Stimulated activated CD8-positive, alpha-beta memory T cell treated with anti-CD3 and anti-CD28 coated beads, Interleukin-4, amount 100 ng/mL, for 1 hour (primary cell): ENCODE measurements at regions not wholly inside any gene's neighbourhood (a gene's known extent, or its start where the extent isn't known, plus 50 kb on each side); places are given as distances from the start of the nearest gene placed in this dataset.
A peak's percentile ranks its signal among the peaks of the same experiment; 100 is the strongest.
"Not testable (repeated sequence)": the region's sequence is repeated elsewhere in the genome, so short reads cannot be mapped to it uniquely, and the experiment has no call there.

Experiments used
- DNase-seq, 2 donors: peaks; one replicate each; pipeline ENCODE4 v3.0.0-alpha.2; 2020; ENCODE audit warnings: low read depth in 2 of 2, low spot score in 1 of 2

DNA sequence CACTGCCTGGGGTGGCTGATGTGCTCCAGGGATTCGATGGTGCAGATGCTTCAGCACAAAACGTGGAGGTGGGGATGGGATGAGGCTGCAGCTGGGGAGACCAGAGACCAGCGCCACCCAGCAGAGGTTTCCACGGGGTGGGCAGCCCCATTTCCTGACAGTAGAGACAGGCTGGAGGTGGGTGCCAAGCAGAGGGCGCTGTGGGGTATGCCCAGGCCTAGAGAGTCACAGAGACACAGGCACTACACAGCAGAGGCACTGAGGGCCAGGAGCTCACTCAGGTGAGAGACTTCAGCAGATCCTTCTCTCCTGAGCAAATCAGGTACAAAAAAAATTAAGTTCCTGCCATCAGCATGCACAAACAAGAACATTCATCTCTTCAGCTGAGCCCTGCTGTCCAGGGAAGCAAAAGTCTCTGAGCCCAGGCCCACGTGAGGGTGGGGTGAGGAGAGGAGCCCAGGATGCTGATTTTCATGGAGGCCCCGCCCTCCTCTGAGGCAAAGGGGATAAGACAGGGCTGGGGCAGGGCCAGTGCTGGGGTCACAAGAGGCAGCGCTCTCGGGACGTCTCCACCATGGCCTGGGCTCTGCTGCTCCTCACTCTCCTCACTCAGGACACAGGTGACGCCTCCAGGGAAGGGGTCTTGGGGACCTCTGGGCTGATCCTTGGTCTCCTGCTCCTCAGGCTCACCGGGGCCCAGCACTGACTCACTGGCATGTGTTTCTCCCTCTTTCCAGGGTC lies 53.1 kb downstream of the GGTLC2 start:
- DNase-seq: no peak

DNA sequence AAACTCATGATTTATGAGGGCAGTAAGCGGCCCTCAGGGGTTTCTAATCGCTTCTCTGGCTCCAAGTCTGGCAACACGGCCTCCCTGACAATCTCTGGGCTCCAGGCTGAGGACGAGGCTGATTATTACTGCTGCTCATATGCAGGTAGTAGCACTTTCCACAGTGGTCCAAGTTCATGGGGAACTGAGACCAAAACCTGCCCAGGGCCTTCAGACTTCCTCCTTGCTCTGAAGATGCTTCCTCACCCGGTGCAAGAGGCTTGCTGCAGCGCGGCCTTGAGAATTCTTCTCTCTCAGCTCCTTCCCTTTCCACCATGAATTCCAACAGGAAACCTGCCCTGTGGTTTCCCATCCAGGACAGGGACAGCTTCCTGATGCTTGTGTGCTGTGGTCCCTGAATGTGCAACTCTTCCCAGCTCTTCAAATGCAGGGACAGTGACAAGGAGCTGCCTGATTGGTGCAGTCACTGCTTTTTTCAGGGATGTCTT lies 53.9 kb downstream of the GGTLC2 start:
- no peak for DNase-seq

DNA sequence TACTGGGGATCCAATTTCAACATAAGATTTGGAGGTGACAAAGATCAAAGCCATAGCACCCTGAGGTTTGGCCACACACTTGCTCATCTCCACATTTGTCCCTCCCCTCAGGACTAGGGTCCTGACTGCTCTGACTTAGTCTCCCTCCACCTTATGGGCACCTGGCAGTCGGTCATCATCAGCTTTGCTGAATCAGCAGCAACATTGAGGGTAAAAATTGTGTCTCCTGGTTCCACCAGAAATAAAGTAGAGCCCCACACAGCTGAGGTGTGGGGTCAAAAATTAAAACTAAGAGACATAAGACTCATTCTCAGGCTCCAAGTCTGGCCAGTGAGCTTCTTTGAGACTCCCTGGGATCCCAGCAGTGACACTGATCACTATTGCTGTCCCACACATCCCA lies 56.2 kb downstream of the GGTLC2 start:
- DNase-seq: no peak

DNA sequence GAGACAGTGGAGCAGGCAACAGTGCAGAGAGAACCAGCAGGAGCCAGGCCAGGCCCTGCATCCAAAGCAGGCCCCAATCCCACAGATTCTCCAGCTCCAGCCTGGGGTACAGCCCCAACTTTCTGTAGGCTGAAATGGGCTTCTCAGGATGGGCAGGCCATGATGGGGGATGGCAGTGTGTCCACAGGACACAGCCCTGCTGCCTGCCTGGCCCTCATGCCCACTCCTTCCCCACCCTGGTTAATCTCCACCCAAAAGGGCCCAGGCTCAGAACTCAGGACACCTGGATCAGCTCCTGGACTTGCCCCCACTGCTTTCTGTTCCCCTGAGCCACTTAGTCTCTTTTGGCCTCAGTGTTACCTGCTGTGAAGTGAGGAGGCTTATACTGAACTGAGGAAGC lies 57.1 kb downstream of the GGTLC2 start:
- not testable (repeated sequence) for DNase-seq

DNA sequence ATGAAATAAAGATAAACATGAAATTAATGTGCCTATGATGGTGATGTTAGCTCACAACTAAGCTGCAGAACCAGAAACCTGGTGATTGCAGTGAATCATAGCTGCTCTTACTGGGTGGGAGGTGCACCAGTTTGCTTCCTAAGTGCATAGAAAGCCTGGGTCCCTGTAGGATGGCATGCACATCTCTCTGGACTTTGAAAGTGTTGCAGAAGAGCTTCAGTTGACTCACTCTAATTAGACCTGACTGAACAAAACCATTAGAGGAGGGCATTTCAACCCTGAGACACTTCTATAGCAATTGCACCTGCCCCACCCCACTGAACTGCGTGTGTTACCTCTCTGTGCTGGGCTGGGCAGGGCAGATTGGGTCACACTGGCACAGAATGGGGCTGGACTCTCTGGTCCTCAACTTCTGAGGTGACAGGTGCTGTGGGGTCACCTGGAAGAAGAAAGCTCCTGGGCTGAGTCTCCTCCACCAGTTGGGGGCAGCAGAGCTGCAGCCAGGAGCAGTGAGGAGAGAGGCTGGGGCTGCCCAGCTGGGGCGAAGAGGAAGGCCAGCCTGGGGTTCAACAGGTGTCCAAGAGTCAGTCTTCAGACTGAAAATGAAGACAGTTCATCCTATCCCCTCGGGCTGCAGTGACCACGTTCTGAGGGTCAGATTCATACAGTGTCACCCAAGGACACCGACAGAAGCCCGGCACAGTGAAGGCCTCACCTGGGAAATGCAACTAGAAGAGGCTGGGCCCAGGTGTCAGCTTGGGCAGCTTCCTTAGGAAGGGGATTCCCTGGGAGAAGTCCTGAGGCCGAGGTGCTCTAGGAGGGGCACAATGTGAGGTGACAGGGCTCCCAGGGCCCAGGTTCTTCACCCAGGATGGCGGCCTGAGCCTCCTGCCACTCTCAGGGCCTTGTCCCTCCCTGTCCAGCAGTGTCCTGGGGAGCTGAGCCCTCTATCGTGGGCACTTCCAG lies 58.1 kb downstream of the GGTLC2 start:
- no peak for DNase-seq

DNA sequence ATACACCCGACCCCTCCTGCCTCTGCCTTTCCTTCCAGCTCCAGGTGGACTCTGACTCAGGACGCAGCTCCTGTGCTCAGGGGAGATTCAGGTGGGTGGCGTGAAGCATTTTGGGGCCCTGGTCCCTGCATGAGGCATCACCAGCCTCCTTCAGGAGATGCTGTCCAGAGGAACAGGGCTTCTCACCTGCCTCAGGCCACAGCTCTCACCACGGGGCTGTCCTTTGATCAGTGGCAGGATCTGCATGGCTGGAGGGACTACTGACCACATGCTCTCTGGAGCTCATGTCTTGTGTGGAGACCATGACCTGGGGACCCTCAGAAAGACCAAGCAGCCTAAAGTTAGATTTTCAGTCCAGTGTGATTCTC lies 58.8 kb downstream of the GGTLC2 start:
- no peak for DNase-seq

DNA sequence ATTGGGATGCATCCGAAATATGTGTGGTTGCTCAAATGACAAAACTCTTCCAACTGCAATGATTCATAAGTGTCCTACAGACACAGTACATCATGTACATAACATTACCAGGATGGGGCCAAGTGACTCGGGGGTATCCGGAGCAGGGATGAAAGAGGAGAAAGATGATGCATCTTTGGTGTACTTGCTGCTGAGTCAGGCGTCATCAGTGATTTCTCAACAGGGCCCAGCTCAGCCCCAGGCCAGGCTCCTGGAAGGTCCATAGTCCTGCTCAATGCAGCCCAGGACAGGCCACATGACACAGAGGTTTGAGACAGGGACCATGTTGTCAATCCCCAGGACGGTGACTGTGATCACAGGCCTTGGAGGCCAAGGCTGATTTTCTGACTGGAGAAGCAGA lies 59.3 kb downstream of the GGTLC2 start:
- DNase-seq: no peak

DNA sequence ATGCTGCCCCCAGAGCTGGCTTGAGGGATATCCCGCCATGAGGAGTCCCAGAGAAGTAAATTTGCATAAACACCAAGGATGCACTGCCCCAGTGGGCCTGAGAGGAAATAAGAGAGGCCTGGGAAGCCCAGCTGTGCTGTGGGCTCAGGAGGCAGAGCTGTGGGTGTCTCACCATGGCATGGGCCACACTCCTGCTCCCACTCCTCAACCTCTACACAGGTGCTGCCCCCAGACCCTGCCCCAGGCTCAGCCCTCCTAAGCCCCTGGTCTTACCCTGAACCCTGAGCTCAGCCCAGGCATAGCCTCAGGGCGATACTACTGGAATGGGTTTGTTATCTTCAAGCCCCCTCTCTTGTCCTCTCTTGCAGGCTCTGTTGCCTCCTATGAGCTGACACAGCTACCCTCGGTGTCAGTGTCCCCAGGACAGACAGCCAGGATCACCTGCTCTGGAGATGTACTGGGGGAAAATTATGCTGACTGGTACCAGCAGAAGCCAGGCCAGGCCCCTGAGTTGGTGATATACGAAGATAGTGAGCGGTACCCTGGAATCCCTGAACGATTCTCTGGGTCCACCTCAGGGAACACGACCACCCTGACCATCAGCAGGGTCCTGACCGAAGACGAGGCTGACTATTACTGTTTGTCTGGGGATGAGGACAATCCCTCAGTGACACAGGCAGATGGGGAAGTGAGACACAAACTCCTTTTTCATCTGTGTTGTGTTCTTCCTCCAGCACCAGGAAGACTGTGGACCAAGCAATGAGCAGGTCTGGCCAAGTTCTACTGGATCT lies 59.9 kb downstream of the GGTLC2 start:
- DNase-seq: no peak

DNA sequence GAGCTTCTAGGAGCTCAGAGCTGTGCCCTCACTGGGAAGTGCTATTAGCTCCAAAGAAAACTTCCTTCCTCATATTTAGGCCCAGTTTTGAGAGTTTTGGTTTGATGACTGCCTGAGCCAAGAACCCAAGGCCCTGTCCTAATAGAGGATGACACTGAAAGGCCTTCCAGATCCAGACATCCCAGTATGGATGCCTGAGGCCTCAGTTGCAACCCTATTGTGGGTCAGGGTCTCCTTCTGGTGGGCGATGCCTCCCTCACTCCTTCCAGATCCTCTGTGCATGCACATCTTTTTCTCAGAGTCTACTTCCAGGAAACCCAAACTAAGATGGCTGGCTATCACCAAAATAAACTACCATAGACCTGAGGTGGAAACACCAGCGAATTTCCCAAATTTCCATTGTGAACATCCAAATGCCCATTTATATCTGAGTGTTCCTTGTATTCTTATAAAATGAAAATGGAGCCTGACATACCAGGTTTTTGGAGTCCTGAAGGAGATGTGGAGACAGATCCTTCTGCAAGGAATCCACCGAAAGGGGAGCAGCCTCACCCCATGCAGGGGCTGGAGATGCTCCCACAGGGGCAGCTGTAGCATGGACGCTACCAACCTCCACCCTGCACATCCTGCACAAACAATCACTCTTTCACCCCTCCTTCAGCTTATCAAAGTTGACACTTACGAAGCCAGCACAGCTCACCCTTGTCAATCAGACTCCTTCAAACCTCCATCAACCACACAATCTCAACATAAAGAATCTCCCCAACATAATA lies 61.1 kb downstream of the GGTLC2 start:
- no peak for DNase-seq

DNA sequence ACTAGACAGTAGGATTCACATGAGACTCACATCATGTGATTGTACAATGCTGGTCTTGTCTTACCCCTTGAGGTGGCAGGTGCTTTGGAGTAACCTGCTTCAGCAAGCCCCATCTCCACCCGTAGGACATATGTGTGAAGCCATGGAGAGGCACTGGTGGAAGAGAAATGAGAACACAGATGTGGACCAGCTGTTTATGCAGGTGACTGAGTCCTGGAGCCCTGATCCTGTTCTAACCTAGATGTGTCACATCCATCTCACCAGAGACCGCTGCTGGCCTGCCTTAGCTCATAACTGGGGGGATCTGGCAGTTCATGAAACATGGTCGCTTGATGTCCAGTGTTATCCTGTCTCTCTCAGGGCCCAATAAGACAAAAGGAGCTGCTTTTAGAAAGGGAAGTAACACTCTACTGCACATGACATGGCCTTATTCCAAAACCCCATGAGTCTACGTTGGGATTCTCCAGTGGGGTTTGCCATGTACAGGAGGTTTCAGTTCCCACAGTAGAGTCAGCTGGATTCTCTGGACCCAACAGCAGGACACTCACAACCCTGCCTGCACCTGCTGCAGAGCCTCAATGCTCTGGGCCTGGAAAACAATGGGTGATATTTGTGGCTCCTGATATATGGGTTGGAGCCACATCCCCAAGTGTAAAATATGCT lies 62.0 kb downstream of the GGTLC2 start:
- DNase-seq: no peak

DNA sequence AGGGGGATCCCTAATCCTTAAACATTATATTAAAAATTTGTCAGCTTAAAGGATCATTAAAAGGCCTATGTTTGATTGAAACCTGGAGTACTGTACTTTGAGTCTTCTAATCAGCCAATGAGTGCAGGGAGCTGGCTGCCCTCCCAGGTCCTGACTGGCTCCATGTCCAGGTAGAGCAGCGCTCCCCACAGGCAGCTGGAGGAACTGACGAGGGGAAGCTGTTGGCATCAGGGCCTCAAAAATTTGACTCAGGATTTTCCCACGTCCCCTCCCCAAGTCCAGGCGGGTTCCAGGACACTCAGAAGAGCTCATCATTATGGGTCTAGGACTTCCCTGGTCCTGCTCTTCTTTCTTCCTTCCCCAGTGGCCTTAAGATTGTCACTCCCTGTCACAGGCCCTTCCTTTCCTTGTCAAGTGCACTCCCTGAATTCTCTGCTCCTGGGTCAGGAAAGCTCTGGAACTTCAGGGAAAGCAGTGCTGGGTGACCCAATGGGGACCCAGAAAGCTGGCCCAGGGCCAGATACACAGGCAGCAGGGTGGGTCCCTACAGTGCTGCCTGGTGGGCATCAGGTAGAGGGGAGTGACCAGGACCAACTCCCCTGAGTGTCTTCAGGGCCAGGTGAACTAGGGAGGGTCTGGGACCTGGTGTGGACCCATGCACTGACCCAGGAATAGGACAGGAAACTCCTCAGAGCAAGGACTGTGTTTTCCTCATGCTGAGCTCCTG lies 65.5 kb downstream of the GGTLC2 start:
- no peak for DNase-seq

DNA sequence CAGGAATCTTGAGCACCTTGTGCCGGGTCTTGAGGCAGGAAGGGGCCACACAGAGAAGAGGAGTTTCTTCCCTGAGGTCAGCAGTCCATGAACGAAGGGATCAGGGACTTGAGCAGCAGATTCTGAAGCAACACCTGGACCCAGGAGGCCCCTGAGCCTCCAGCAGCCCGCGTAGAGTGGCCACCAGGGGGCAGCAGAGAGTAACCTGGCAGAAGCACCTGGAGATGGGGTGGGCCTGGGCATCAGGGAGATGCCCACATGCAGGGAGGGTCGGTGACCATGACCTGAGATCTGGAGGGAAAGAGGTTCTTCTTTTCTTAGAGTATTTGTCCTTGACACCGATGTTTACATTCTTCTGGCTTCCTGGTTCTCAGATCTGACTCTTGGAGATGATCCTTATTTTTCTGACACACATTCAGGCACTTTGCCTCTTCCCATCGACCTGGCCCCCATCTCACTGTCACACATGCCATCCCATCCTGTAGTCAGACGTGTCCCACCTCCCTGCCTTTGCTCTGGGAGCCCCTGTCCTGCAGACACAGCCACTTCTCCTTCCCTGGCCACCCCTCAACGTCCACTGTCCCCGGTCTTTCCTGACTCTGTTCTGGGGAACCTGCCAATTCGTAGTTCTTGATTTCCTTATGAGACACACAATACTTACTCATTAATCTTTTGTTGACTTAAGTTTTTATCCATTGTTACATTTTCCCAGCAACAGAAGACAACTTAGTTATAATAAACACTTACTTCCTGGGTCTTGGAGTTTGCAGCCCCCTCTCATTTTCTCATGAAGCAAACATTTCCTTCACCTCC lies 66.5 kb downstream of the GGTLC2 start:
- DNase-seq: peak; percentile 64 to 69

DNA sequence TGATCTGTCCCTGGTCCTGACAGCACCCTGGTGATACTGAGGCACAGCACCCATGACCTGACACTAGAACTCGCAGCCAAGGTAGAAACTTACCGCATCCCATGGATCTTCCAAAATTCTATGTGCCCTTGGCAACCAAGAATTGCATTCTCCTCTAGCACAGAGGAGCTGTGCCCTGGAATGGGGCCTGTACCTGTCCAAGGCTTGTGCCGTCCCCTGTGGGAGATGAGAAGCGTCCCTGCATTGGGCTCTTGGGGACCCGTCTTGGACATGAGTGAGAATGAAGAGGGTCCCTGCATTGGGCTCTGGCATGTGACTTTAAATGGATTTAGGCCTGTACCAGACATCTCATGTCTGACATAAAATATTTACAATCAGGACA lies 67.1 kb downstream of the GGTLC2 start:
- DNase-seq: no peak

DNA sequence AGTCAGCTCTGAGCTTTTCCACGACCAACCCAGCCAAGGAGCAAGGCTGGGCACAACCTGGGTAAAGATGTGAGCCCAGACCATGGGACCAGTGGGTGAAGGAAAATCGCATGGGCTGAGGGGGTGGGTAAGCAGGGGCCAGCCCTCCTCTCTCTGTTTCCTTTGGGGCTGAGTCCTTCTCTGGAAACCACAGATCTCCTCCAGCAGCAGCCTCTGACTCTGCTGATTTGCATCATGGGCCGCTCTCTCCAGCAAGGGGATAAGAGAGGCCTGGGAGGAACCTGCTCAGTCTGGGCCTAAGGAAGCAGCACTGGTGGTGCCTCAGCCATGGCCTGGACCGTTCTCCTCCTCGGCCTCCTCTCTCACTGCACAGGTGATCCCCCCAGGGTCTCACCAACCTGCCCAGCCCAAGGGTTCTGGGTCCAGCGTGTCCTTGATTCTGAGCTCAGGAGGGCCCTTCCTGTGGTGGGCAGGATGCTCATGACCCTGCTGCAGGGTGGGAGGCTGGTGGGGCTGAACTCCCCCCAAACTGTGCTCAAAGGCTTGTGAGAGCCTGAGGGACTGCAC lies 67.8 kb downstream of the GGTLC2 start:
- no peak for DNase-seq

DNA sequence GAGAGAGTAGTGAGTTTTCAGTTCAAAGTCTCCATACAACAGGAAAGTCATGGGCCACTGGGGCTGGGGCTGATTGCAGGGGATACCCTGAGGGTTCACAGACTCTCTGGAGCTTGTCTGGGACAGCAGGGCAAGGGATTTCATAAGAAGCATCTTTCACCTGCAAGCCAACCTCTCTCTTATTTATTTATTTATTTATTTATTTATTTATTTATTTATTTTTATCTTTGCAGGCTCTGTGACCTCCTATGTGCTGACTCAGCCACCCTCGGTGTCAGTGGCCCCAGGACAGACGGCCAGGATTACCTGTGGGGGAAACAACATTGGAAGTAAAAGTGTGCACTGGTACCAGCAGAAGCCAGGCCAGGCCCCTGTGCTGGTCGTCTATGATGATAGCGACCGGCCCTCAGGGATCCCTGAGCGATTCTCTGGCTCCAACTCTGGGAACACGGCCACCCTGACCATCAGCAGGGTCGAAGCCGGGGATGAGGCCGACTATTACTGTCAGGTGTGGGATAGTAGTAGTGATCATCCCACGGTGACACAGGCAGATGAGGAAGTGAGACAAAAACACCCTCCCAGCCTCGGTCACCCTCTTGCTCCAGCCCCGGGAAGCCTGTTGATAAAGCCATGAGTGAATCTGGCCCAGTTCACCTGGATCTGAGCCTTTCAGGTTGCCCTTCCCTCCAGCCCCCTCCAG lies 68.4 kb downstream of the GGTLC2 start:
- no peak for DNase-seq

DNA sequence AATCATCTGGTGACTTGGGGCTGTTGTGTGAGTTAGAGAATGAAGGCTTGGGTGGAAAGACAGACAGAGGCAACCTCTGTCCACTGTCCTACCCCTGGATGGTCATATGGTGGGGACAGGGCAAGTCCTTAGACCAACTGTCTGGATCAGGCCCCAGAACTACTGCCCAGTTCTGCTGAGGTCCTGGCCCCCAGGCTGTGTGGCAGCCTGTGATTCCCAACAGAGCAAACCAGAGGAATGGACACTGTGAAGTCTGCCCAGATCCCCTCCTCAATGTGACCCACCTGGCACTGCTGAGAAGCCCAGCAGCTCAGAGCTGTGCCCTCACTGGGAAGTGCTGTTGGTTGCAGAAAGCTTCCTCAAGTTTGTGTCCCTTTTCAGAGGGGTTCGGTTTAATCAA lies 69.0 kb downstream of the GGTLC2 start:
- DNase-seq: no peak

DNA sequence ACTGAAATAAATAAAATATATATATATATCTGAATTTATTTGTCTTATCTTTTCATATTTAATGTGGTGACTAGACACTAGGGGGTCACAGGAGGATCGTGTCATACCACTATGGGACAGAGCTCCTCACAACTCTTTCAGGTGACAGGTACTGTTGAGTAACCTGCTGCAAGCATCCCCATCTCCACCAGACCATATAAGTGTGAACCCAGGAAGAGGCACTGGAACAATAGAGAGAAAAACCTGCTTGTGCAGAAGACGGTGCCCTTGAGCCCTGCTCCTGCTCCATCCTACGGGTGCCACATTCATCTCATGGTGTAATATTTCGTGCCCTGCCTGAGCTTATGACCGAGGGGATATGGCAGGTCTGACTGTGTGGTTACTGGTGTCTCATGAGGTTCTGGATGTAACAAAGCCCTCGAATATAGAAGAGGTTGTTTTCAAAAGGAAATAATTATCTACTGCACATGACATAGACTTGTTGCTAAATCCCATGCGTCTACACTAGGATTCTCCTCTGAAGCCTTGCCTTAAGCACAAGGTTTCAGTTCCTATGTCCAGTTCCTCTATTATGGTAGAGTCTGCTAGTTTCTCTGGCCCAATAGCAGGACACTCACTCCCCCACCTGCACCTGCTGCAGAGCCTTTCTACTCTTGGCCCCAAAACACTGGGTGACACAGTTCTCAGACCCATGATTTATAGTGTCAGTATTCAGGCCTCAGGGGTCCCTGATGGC lies 70.4 kb downstream of the GGTLC2 start:
- no peak for DNase-seq
